Coronary artery (tissue), 2 donors: ENCODE measurements at regions not wholly inside any gene's neighbourhood (a gene's known extent, or its start where the extent isn't known, plus 50 kb on each side); places are given as distances from the start of the nearest gene placed in this dataset.

ENCODE experiments used
- DNase-seq: peaks from one replicate; pipeline ENCODE4 v3.0.0-alpha.2; 2017; ENCODE audit warnings: low spot score
- H3K27ac ChIP-seq, 2 donors: fragments of 200-600 bp; sonication (generic); one replicate each; pipeline ENCODE4 v1.5.1; 2016 to 2019
- H3K4me3 ChIP-seq: fragments of 200-600 bp; sonication (generic); 2 replicates; pipeline ENCODE4 v1.5.1; 2016; ENCODE audit warnings: mild to moderate bottlenecking, moderate library complexity
- TF ChIP-seq, protein P1 (sequence below): fragments of 200-600 bp; sonication (generic); IDR thresholded peaks from one replicate; pipeline ENCODE4 v1.5.1; 2019; ENCODE audit warnings: antibody characterized with exemption

DNA sequence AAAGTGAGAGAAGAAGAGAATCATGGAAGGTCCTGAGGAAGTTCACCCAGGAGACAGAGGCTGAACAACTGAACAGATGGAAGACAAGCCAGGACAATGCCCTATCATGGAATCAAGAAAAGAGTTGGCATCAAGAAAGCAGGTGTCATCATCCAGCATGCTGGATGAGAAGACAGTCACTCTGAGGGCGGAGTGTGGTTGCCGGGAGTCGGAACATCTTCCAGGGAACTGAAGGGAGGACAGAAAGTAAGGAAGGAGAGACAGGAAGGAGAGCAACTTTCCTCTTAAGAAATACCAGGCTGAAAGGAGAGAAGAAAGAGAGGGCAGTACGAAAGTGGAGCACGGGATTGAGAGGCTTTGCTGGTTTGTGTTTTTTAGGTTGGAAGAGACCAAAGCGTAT, 654.5 kb upstream of the CELF2 start:
- no peak for DNase-seq

DNA sequence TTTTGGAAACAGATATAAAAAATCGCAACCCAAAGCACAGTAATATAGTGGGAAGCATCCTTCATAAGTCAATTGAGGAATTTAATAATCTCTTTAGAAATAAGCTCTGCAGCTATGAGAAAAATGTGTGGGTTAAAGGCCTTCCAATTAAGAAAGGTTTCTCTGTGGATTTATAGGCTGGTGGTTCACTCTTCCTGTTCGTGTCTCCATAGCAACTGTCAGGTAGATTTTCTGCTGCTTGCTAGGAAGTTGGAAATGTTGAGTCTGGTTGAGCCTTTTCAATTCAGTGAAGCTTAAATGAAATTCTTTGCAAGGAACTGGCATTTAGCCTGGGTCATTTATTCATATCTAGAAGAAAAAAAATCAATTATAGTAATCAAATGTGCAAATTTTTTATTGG, 652.8 kb upstream of the CELF2 start:
- no peak overlapping the region for H3K4me3 ChIP-seq
- TF ChIP-seq, protein P1, sequence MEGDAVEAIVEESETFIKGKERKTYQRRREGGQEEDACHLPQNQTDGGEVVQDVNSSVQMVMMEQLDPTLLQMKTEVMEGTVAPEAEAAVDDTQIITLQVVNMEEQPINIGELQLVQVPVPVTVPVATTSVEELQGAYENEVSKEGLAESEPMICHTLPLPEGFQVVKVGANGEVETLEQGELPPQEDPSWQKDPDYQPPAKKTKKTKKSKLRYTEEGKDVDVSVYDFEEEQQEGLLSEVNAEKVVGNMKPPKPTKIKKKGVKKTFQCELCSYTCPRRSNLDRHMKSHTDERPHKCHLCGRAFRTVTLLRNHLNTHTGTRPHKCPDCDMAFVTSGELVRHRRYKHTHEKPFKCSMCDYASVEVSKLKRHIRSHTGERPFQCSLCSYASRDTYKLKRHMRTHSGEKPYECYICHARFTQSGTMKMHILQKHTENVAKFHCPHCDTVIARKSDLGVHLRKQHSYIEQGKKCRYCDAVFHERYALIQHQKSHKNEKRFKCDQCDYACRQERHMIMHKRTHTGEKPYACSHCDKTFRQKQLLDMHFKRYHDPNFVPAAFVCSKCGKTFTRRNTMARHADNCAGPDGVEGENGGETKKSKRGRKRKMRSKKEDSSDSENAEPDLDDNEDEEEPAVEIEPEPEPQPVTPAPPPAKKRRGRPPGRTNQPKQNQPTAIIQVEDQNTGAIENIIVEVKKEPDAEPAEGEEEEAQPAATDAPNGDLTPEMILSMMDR, result no peak
- no peak for DNase-seq
- no peak overlapping the region for H3K27ac ChIP-seq

More for the DNA sequence above, 654.5 kb upstream of the CELF2 start:
- Histone ChIP-seq H3K27ac (no peak overlapping the region), H3K4me3 (no peak overlapping the region)
- TF ChIP-seq, protein P1, result no peak

DNA sequence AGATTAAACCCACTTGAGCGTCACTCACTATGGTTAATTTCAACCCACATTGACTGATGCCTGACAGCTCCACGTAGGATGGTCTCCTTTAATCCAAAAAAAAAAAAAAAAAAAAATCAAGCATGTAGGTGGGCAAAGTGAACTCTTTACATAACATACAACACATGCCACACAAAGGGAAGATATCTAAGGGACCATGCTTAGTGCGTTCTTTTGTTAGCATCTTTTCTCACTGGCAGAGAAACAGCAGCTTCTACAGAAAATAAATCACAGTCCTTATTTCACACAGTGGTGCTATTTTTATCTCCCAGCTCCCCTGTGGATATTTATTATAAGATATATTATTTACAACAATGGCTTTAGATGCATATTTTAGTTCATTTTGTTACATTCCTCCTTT, 652.0 kb upstream of the CELF2 start:
- no peak for DNase-seq
- TF ChIP-seq, protein P1, result no peak
- no peak overlapping the region for H3K4me3 ChIP-seq
- H3K27ac ChIP-seq, result no peak overlapping the region

DNA sequence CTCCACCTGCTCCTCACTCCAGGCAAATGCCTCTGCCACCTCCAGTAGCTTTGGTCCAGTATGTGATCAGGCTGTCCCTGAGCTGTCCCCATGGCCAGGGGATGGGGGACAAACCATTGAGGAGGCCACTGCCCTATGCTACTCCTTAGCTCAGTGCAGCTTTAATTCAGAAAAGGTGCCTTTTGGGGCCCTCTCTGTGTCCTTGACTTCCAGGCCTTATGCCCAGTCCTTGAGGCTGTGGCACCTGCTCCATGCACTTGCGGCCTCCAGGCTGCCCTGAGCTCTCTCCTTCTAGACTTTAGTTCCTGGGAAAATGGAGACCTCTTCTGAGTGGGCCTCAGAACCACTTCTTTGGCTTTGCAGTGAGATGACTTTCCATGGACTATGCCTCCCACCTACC, 650.8 kb upstream of the CELF2 start:
- TF ChIP-seq, protein P1, result no peak

DNA sequence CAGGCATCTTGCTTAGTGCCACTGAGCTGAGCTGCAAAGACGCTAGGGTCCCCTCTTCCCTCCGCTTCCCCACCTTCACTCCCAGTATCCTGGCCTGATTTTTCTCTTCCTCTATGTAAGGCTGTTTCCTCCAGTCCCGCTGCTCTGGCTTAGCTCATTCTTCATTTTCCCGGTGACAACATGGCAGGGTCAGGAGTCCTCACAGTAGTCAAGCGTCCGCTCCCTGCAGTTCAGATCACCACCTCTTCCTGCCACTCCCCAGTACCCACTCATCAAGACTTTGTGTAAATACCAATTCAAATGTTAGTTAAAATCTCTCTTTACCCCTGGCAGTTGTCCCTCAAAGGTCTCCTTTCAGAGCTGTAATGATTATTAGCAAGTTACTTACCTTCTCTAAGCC, 650.4 kb upstream of the CELF2 start:
- no peak for DNase-seq
- H3K4me3 ChIP-seq, result no peak overlapping the region
- TF ChIP-seq, protein P1, result no peak
- H3K27ac ChIP-seq, result no peak overlapping the region

More for the DNA sequence above, 650.8 kb upstream of the CELF2 start:
- Histone ChIP-seq H3K4me3 (no peak overlapping the region), H3K27ac (no peak overlapping the region)
- no peak for DNase-seq

DNA sequence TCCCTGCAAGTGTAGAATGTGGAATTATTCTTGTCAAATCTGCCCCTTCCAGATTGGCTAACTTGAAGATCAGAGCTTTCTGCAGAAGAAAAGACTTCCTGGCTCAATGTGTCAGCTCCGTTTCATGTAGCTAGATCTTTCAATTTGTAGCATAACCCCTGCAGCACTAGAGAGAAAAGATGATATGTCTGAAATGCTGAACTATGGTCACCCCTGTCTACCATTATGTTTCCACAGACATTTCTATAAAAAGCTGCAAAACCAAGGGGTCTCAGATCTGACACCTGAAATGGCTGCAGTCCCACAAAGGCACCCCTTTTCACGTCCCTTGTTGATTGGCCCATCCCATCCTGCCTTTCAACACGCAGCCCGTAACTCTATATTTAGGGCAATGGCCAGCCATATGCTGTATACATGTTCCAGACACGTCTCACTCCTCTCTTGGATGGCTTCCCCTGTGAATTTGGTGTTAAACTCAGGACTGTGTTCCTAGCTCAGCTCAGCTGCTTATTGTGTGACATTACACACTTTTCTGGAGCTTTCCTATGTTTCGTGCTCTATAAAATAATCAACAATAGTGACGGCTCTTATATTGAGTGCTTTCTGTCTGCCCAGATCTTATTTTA, 648.6 kb upstream of the CELF2 start:
- no peak overlapping the region for H3K4me3 ChIP-seq
- H3K27ac ChIP-seq, result no peak overlapping the region
- TF ChIP-seq, protein P1, result no peak
- DNase-seq, result no peak

DNA sequence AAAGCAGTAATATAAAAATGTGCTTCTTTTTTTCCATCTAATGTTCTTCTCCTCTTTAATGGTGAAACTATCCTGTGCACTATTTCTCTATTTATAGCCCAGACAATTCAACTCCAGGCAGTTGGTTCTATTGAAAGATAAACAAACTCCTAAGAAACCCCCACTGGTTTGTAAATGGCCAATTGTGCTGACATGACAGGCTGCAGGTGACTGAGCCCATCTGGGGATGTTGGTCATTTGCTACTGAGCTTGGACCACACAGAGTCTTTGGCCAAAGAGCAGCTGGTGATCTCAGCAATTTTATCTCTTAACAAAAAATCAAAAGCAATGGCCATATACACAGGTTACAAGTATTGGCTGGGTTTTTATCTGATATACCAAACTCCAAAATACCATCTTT, 631.8 kb upstream of the CELF2 start:
- Histone ChIP-seq H3K4me3 (no peak overlapping the region), H3K27ac (no peak overlapping the region)
- TF ChIP-seq, protein P1, result no peak
- no peak for DNase-seq
